ENCODE measurements at regions not wholly inside any gene's neighbourhood (a gene's known extent, or its start where the extent isn't known, plus 50 kb on each side); places are given as distances from the start of the nearest gene placed in this dataset.

DNA sequence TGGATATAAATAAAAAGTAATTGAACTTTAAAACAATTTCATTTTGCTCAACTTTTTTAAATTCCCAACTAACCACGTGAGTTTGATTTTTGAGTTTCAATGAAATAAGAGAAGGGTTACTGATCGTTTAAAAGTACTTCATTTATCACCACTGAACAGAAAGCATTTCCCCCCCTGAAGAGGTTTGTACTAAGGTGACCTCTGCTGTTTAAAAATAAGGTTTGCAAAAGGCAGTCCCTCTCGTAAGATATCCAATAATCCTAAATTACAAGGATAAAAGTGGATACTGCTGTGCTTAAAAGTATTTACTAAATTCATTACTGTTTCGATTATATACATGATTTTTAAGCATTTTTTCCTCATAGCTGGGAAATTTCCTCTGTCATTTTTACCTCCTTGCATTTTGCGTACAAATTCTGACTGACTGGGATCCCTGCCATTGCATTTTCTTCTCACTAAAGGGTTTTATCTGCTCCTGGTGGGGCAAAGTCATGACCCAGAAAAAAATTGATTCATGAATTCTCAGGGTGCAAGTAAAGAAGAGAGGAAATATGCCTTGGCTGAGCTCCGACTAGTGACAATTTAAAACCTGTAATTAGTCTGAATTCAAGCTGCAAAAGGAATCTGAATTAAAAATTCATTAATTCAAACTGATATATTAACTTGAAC is 463.8 kb downstream of the PRKD1 start:
- peak; percentile 73 for DNase-seq

DNA sequence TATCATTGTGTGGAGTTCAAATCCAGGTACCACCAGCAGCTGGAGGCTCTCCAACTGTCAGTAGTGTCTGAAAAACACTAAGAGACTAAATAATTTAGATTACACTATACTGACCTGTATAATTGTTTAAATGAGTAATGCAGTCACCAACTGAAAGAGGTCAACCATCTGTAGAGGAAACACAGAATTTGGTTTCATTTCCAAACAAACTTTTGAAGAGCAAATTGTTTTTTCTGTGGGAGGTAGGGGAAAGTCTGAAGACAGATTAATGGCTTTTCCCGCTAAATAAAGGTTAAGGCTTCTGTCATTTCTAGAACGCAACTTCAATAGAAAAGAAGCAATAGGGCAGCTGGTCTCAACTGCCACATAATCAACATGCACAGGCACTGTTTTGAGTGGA is 462.6 kb downstream of the PRKD1 start:
- DNase-seq: no peak

GRCh38 chr14:29475641-29476040 is 452.0 kb downstream of the PRKD1 start:
- DNase-seq: no peak

DNA sequence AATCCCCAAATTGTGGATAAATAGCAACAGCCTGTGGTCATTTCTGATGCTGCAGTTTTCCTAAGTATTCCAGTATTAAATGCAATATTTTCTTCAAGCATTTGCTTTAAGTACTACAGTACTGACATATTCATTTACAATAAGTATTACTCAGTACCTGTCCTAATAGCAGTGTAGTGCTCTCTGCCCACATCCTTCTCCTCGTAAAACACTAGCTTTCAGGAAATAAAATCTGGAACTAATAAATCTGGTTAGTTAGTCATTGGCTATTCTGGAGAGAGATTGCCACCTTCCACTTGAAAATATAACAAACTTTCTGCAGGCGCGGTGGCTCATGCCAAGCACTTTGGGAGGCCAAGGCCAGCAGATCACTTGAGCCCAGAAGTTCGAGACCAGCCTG is 441.5 kb downstream of the PRKD1 start:
- DNase-seq: no peak

- DNase-seq: no peak
Measured at GRCh38 chr14:29489911-29490425, 437.7 kb downstream of the PRKD1 start.

- no peak for DNase-seq
Measured at GRCh38 chr14:29493849-29494248, 433.8 kb downstream of the PRKD1 start.

DNA sequence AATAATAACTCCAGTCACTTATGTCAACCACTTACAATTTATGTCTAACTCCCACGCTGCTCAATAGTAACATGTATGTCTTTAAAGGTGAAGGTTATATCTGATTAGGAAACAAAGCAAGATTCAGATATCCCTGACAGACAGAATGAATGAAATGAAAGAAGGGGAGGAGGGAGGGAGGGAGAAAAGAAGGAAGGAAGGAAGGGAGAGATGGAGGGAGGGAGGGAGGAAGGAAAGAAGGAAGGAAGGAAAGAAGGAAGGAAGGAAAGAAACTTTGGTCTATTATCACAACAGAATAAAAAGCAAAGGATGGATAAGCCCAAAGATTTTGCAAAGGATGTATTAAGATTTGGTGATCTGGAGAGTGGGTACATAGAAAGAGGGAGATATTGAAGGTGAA is 433.3 kb downstream of the PRKD1 start:
- DNase-seq: no peak

DNA sequence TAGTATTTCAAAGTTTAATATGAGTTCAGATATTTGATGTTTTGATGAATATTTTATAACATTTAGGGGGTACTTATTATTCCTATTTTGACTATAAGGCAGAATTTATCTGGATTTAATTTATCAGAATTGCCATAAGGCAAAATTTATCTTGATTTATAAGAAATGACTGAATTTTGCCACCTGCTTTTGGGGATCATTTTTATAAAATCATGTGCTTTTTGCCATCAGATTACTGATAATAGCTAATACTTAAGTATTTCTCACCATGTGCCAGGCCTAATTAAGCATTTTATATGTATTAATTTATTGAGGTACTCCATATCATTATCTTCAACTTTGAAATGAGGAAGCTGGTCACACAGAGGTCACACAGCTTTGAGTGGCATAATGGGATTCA is 423.7 kb downstream of the PRKD1 start:
- no peak for DNase-seq

GRCh38 chr14:29518335-29518734 is 409.3 kb downstream of the PRKD1 start:
- peak; percentile 82 for DNase-seq

DNA sequence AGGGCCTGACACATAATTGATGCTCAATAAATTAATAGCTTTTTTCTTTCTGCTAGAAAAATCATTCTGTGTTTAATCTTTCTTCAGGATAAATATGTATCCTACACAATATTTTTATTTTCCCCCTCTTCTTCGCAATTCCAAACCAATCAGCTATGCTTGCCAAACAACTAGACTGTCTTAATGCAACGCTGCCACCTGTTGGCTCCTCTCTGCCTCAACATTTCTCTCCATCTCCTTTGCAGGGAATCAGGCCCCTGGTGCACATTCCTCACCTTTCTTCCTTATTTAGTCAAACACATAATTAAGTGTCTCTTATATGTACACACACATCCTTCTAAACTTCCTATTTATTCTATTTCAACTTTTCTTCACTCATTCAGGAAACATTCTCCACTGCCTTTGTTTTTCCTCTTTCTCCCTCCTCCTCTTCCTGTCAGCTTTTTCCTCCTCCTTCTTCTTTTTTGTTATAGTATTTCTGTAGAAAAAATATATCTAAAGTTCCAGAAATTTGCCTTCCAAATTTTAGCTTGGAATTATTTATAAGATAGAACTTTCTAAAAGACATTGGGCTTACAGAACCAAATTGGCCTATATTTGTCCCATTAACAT is 406.0 kb downstream of the PRKD1 start:
- DNase-seq: peak; percentile 92
